ENCODE measurements at regions not wholly inside any gene's neighbourhood (a gene's known extent, or its start where the extent isn't known, plus 50 kb on each side); places are given as distances from the start of the nearest gene placed in this dataset.

DNA sequence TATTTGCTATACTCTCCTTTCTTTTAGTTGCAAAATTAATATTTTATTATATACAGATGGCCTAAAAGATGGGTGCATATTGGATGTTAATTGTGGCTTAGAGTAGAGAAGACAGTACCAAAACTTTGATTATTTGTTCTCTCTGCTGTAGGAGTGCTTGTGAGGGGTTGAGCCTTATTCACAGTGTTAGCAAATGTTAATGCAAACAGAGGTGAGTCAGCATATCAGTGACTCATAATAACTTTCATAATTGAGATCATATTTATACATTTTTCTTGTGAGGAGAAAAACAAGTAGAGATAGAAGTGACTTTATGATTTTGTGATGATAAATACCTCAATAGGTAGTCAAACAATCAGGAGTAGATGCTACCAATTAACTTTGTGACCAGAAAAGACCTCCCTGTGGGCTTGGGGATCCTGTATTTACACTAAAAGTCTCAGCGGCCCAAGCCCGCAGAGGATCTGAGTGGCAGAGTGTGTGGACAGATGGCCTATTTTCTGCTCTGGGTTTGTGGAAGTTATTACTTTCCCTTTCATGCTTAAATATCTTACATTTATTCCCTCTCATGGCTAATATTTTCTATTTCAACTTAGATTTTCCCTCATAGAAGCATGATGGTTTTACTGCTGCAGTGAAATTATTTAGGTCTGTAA, 226.5 kb downstream of the TAF11L14 start:
- Histone ChIP-seq H4K5ac (ENCODE audit: insufficient read length, low read depth, low read length) (no peak overlapping the region), H3K14ac (ENCODE audit: insufficient read length) (no peak overlapping the region), H4K8ac (ENCODE audit: extremely low read depth, insufficient read depth, low read length) (no peak overlapping the region), H3K56ac (replicated peaks; ENCODE audit: insufficient read length, low read depth, low read length) (no peak overlapping the region), H3K9ac (replicated peaks in 1 of 4; ENCODE audit: extremely low read depth in 1 of 4, low read depth in 3 of 4, low read length in 3 of 4) (no peak overlapping the region), H3K23me2 (ENCODE audit: low read depth, low read length) (no peaks in the 10 kb centered on the region), H3K79me1 (ENCODE audit: low read depth, low read length) (no peaks in the 10 kb centered on the region), H3K4me2 (ENCODE audit: insufficient read depth in 1 of 2, low read depth in 2 of 2, low read length in 2 of 2) (no peak overlapping the region), H4K91ac (replicated peaks; ENCODE audit: insufficient read length, low read length) (no peak overlapping the region), H3K27ac (ENCODE audit: low read depth, low read length) (no peak overlapping the region), H2BK12ac (ENCODE audit: low read depth, low read length) (no peak overlapping the region), H2AK5ac (ENCODE audit: low read depth, low read length) (no peak overlapping the region), H2BK20ac (ENCODE audit: low read length) (no peak overlapping the region), H3K4me1 (replicated peaks in 1 of 4; ENCODE audit: control insufficient read depth in 3 of 4, insufficient read depth in 4 of 4, low read length in 3 of 4) (no peaks in the 10 kb centered on the region), H4K20me1 (replicated peaks in 1 of 2; ENCODE audit: control insufficient read depth in 1 of 2, insufficient read depth in 2 of 2, low read length in 2 of 2) (no peaks in the 10 kb centered on the region), H2BK120ac (replicated peaks; ENCODE audit: low read depth, low read length) (no peak overlapping the region), H3K9me3 (ENCODE audit: insufficient read depth in 2 of 2, low read depth in 1 of 2, low read length in 1 of 2) (peaks cover 7% of the 10 kb centered on the region in 2 experiments; a peak in 1 of 4 replicates), H2AFZ (ENCODE audit: low read length) (no peak overlapping the region), H2BK5ac (ENCODE audit: low read depth, low read length) (no peak overlapping the region), H3K79me2 (ENCODE audit: control insufficient read depth in 1 of 2, insufficient read depth in 2 of 2, low read length in 2 of 2) (no peaks in the 10 kb centered on the region), H2BK15ac (ENCODE audit: low read length) (no peak overlapping the region), H3K18ac (ENCODE audit: extremely low read depth, low read length) (no peak overlapping the region), H3K36me3 (ENCODE audit: control insufficient read depth in 2 of 4, insufficient read depth in 4 of 4, low read length in 3 of 4) (no peaks in the 10 kb centered on the region), H3K4me3 (ENCODE audit: extremely low read depth in 1 of 4, insufficient read depth in 2 of 4, low read depth in 3 of 4, low read length in 4 of 4) (no peak overlapping the region), H3K23ac (ENCODE audit: insufficient read length) (no peak overlapping the region), H3K4ac (replicated peaks; ENCODE audit: insufficient read length, low read depth, low read length) (no peak overlapping the region), H3K27me3 (replicated peaks in 1 of 4; ENCODE audit: control insufficient read depth in 3 of 4, extremely low read depth in 1 of 4, insufficient read depth in 3 of 4, low read length in 3 of 4) (no peaks in the 10 kb centered on the region)
- ChIA-PET POLR2A (ENCODE audit: partially characterized antibody) (no interaction called here), CTCF (ENCODE audit: partially characterized antibody) (no interaction called here)
- FAIRE-seq (no peak), DNase-seq (ENCODE audit: low read depth in 1 of 2, low spot score in 2 of 2) (no peak)
- WGBS, 2 experiments (ENCODE audit: extremely low coverage in 1 of 2, insufficient coverage in 1 of 2, insufficient read length in 1 of 2, insufficient replicate concordance in 2 of 2, low coverage in 1 of 2, low lambda C conversion rate in 2 of 2, missing lambda C conversion rate in 1 of 2), result 97% methylated on average over 2 of the region's 2 CpGs; no CpG with 5 or more reads in 1 of the 2 experiments
- no peak for TF ChIP-seq CREB1 (IDR thresholded peaks at IDR 0.05)
- no peak for TF ChIP-seq BCL11A (IDR thresholded peaks at IDR 0.05; ENCODE audit: low read depth in 2 of 2, low read length in 2 of 2)
- no peak for TF ChIP-seq POU5F1 (IDR thresholded peaks at IDR 0.05; ENCODE audit: low read depth, low read length)
- no peak for TF ChIP-seq PHF8 (conservative IDR thresholded peaks at IDR 0.05; ENCODE audit: low read depth, low read length)
- no peak for TF ChIP-seq RFX5 (IDR thresholded peaks at IDR 0.05; ENCODE audit: borderline replicate concordance, low read depth, low read length)
- no peak for TF ChIP-seq ASH2L (IDR thresholded peaks at IDR 0.05; ENCODE audit: low read length)
- no peak for TF ChIP-seq CHD1 (IDR thresholded peaks at IDR 0.05; ENCODE audit: low read depth, low read length)
- TF ChIP-seq EZH2 (IDR thresholded peaks at IDR 0.05; ENCODE audit: low read depth, low read length, severe bottlenecking), result no peak
- TF ChIP-seq NANOG (IDR thresholded peaks at IDR 0.05; ENCODE audit: insufficient read depth, low read depth, low read length, poor library complexity, severe bottlenecking), result no peak
- TF ChIP-seq TEAD4 (IDR thresholded peaks at IDR 0.05; ENCODE audit: low read depth, low read length), result no peak
- TF ChIP-seq CTCF (IDR thresholded peaks at IDR 0.05; ENCODE audit: control extremely low read depth in 1 of 3, insufficient read depth in 1 of 3, low read depth in 1 of 3, low read length in 3 of 3), result no peak

Measured in H1 (cell line).